Astrocyte (in vitro differentiated cells and primary cell): ENCODE measurements at regions not wholly inside any gene's neighbourhood (a gene's known extent, or its start where the extent isn't known, plus 50 kb on each side); places are given as distances from the start of the nearest gene placed in this dataset.
"Not testable (repeated sequence)": the region's sequence is repeated elsewhere in the genome, so short reads cannot be mapped to it uniquely, and the experiment has no call there.

Experiments
- DNase-seq: peaks from one replicate; pipeline ENCODE4 v3.0.0-alpha.2; 2010; ENCODE audit warnings: low read depth
- FAIRE-seq: peaks from 2 replicates; lab custom pipeline; 2011; peaks lifted over from hg19 to GRCh38; lab: Jason Lieb, UNC
- H2AFZ ChIP-seq: 2 replicates; pipeline ENCODE4 v1.6.0; 2012; ENCODE audit warnings: low read depth, low read length, inconsistent platforms
- H3K27ac ChIP-seq: 2 replicates; pipeline ENCODE4 v1.5.1; 2011; ENCODE audit warnings: low read depth, low read length, inconsistent platforms
- H3K27me3 ChIP-seq: 2 replicates; pipeline ENCODE4 v1.6.0; 2011; ENCODE audit warnings: low read length, inconsistent platforms; ENCODE audit not compliant: insufficient read depth
- H3K36me3 ChIP-seq: 2 replicates; pipeline ENCODE4 v1.5.1; 2011; ENCODE audit warnings: low read length, inconsistent platforms; ENCODE audit not compliant: insufficient read depth
- H3K4me1 ChIP-seq: 2 replicates; pipeline ENCODE4 v1.5.1; 2011; ENCODE audit warnings: low read length, inconsistent platforms; ENCODE audit not compliant: insufficient read depth
- H3K4me2 ChIP-seq: 2 replicates; pipeline ENCODE4 v1.6.0; 2012; ENCODE audit warnings: low read length, inconsistent platforms
- H3K4me3 ChIP-seq: 2 replicates; pipeline ENCODE4 v1.5.1; 2011; ENCODE audit warnings: low read depth, mild to moderate bottlenecking, low read length, inconsistent platforms; ENCODE audit not compliant: insufficient read depth
- H3K79me2 ChIP-seq: 2 replicates; pipeline ENCODE4 v1.6.0; 2012; ENCODE audit warnings: mild to moderate bottlenecking, low read length, inconsistent platforms; ENCODE audit not compliant: insufficient read depth
- H3K9ac ChIP-seq: 2 replicates; pipeline ENCODE4 v1.6.0; 2012; ENCODE audit warnings: mild to moderate bottlenecking, low read length, inconsistent platforms
- H3K9me3 ChIP-seq: 2 replicates; pipeline ENCODE4 v1.5.1; 2012; ENCODE audit warnings: low read depth, mild to moderate bottlenecking, low read length, inconsistent platforms; ENCODE audit not compliant: insufficient read depth
- H4K20me1 ChIP-seq: 2 replicates; pipeline ENCODE4 v1.6.0; 2012; ENCODE audit warnings: low read length, inconsistent platforms; ENCODE audit not compliant: insufficient read depth
- H3K27ac Mint-ChIP-seq: one replicate; pipeline ENCODE4 v1.8.0; 2021; ENCODE audit warnings: mild to moderate bottlenecking, mixed read lengths; ENCODE audit not compliant: unreplicated experiment
- H3K27me3 Mint-ChIP-seq: one replicate; pipeline ENCODE4 v1.8.0; 2021; ENCODE audit warnings: low read depth, mixed read lengths; ENCODE audit not compliant: unreplicated experiment
- H3K36me3 Mint-ChIP-seq: one replicate; pipeline ENCODE4 v1.8.0; 2021; ENCODE audit warnings: low read depth, mixed read lengths; ENCODE audit not compliant: unreplicated experiment
- H3K4me1 Mint-ChIP-seq: one replicate; pipeline ENCODE4 v1.8.0; 2021; ENCODE audit warnings: low read depth, mixed read lengths; ENCODE audit not compliant: unreplicated experiment
- H3K4me3 Mint-ChIP-seq: one replicate; pipeline ENCODE4 v1.8.0; 2021; ENCODE audit warnings: mild to moderate bottlenecking, moderate library complexity, mixed read lengths; ENCODE audit not compliant: unreplicated experiment
- H3K9me3 Mint-ChIP-seq: one replicate; pipeline ENCODE4 v1.8.0; 2021; ENCODE audit warnings: mild to moderate bottlenecking, mixed read lengths; ENCODE audit not compliant: unreplicated experiment
- CTCF ChIP-seq: IDR thresholded peaks from 2 replicates; pipeline ENCODE4 v1.5.1; 2011; ENCODE audit warnings: low read depth, mild to moderate bottlenecking, inconsistent platforms, low read length, moderate library complexity; ENCODE audit not compliant: insufficient read depth
- EZH2 ChIP-seq: IDR thresholded peaks from 2 replicates; pipeline ENCODE4 v1.6.1; 2012; ENCODE audit warnings: mild to moderate bottlenecking, low read length, inconsistent platforms; ENCODE audit not compliant: insufficient read depth

GRCh38 chr3:115292677-115293165 lies 145.6 kb upstream of the ZBTB20 start:
- H3K4me1 ChIP-seq = no peaks in the 10 kb centered on the region
- H3K79me2 ChIP-seq = no peaks in the 10 kb centered on the region
- no peak overlapping the region for H3K4me2 ChIP-seq
- H3K36me3 ChIP-seq = no peaks in the 10 kb centered on the region
- H3K9ac ChIP-seq = no peak overlapping the region
- no peaks in the 10 kb centered on the region for H3K36me3 Mint-ChIP-seq
- TF ChIP-seq EZH2 (no peak), CTCF (no peak)
- DNase-seq (no peak), FAIRE-seq (no peak)
- H3K9me3 Mint-ChIP-seq = no peaks in the 10 kb centered on the region
- H3K4me1 Mint-ChIP-seq = no peaks in the 10 kb centered on the region
- no peak overlapping the region for H3K27ac ChIP-seq
- H4K20me1 ChIP-seq = no peaks in the 10 kb centered on the region
- H2AFZ ChIP-seq = no peak overlapping the region
- H3K27me3 Mint-ChIP-seq = no peaks in the 10 kb centered on the region
- H3K4me3 ChIP-seq = no peak overlapping the region
- H3K27ac Mint-ChIP-seq = no peak overlapping the region
- H3K9me3 ChIP-seq = no peaks in the 10 kb centered on the region
- no peaks in the 10 kb centered on the region for H3K27me3 ChIP-seq
- no peak overlapping the region for H3K4me3 Mint-ChIP-seq

- Histone ChIP-seq H3K9me3 (no peaks in the 10 kb centered on the region), H3K79me2 (no peaks in the 10 kb centered on the region), H3K4me1 (no peaks in the 10 kb centered on the region), H3K27ac (no peak overlapping the region), H3K27me3 (no peaks in the 10 kb centered on the region), H2AFZ (no peak overlapping the region), H3K9ac (no peak overlapping the region), H3K4me2 (no peak overlapping the region), H3K4me3 (no peak overlapping the region), H3K36me3 (no peaks in the 10 kb centered on the region), H4K20me1 (no peaks in the 10 kb centered on the region)
- no peaks in the 10 kb centered on the region for H3K36me3 Mint-ChIP-seq
- no peak overlapping the region for H3K4me3 Mint-ChIP-seq
- no peak for FAIRE-seq
- no peak for DNase-seq
- H3K27me3 Mint-ChIP-seq = no peaks in the 10 kb centered on the region
- no peak overlapping the region for H3K27ac Mint-ChIP-seq
- no peaks in the 10 kb centered on the region for H3K4me1 Mint-ChIP-seq
- no peak for TF ChIP-seq CTCF
- no peak for TF ChIP-seq EZH2
- H3K9me3 Mint-ChIP-seq = no peaks in the 10 kb centered on the region
These were observed 146.2 kb upstream of the ZBTB20 start for GRCh38 chr3:115293321-115293720.

GRCh38 chr3:115301364-115301860 lies 154.3 kb upstream of the ZBTB20 start:
- Histone ChIP-seq H4K20me1 (no peaks in the 10 kb centered on the region), H3K4me1 (no peaks in the 10 kb centered on the region), H3K4me3 (no peak overlapping the region), H3K36me3 (no peaks in the 10 kb centered on the region), H3K4me2 (no peak overlapping the region), H2AFZ (no peak overlapping the region), H3K27me3 (no peaks in the 10 kb centered on the region), H3K79me2 (no peaks in the 10 kb centered on the region), H3K9me3 (no peaks in the 10 kb centered on the region), H3K27ac (no peak overlapping the region), H3K9ac (no peak overlapping the region)
- no peaks in the 10 kb centered on the region for H3K4me1 Mint-ChIP-seq
- no peaks in the 10 kb centered on the region for H3K36me3 Mint-ChIP-seq
- DNase-seq (no peak), FAIRE-seq (no peak)
- no peak overlapping the region for H3K27ac Mint-ChIP-seq
- no peaks in the 10 kb centered on the region for H3K9me3 Mint-ChIP-seq
- H3K27me3 Mint-ChIP-seq = peaks cover 1% of the 10 kb centered on the region
- H3K4me3 Mint-ChIP-seq = no peak overlapping the region
- no peak for TF ChIP-seq EZH2
- no peak for TF ChIP-seq CTCF

GRCh38 chr3:115317953-115318352 lies 170.9 kb upstream of the ZBTB20 start:
- H3K36me3 ChIP-seq, FAIRE-seq: not testable (repeated sequence)
- H3K4me1 ChIP-seq = peaks cover 12% of the 10 kb centered on the region

More at GRCh38 chr3:115317953-115318352, 170.9 kb upstream of the ZBTB20 start:
- not testable (repeated sequence) for DNase-seq, H3K9me3 Mint-ChIP-seq, H3K4me3 ChIP-seq, H2AFZ ChIP-seq, H3K27ac ChIP-seq, H4K20me1 ChIP-seq, H3K4me2 ChIP-seq, H3K9me3 ChIP-seq, H3K79me2 ChIP-seq, H3K4me1 Mint-ChIP-seq, H3K9ac ChIP-seq, H3K27me3 ChIP-seq, H3K36me3 Mint-ChIP-seq, H3K27me3 Mint-ChIP-seq, H3K4me3 Mint-ChIP-seq, H3K27ac Mint-ChIP-seq
